Endodermal cell (in vitro differentiated cells): ENCODE measurements at regions not wholly inside any gene's neighbourhood (a gene's known extent, or its start where the extent isn't known, plus 50 kb on each side); places are given as distances from the start of the nearest gene placed in this dataset.

ENCODE experiments used
- DNase-seq: peaks from one replicate; pipeline ENCODE4 v3.0.0-alpha.2; 2017
- H3K27ac ChIP-seq: 2 replicates; pipeline ENCODE4 v1.5.1; 2013; ENCODE audit warnings: mild to moderate bottlenecking, low read depth, low read length, moderate library complexity
- H3K27me3 ChIP-seq: 2 replicates; pipeline ENCODE4 v1.6.1; 2013; ENCODE audit warnings: mild to moderate bottlenecking, low read length, moderate library complexity; ENCODE audit not compliant: insufficient read depth, control insufficient read depth, poor library complexity, severe bottlenecking
- H3K36me3 ChIP-seq: 2 replicates; pipeline ENCODE4 v1.7.0; 2013; ENCODE audit warnings: mild to moderate bottlenecking, low read length, moderate library complexity; ENCODE audit not compliant: control insufficient read depth, insufficient read depth
- H3K4me1 ChIP-seq: one replicate; pipeline ENCODE4 v1.7.0; 2013; ENCODE audit warnings: low read length; ENCODE audit not compliant: control insufficient read depth, insufficient read depth
- H3K4me3 ChIP-seq: 2 replicates; pipeline ENCODE4 v1.5.1; 2013; ENCODE audit warnings: mild to moderate bottlenecking, low read length, moderate library complexity
- H3K9ac ChIP-seq: 2 replicates; pipeline ENCODE4 v1.6.1; 2013; ENCODE audit warnings: mild to moderate bottlenecking, low read length, moderate library complexity; ENCODE audit not compliant: poor library complexity, severe bottlenecking; ENCODE audit errors: extremely low read depth
- H3K9me3 ChIP-seq: 2 replicates; pipeline ENCODE4 v1.6.1; 2013; ENCODE audit warnings: mild to moderate bottlenecking, low read length, moderate library complexity; ENCODE audit not compliant: control insufficient read depth
- H3K27ac Mint-ChIP-seq: 2 replicates; pipeline ENCODE4 v1.8.0; 2020; ENCODE audit warnings: mixed read lengths
- H3K27me3 Mint-ChIP-seq: 2 replicates; pipeline ENCODE4 v1.8.0; 2021; ENCODE audit warnings: mild to moderate bottlenecking, mixed read lengths; ENCODE audit not compliant: insufficient read depth
- H3K36me3 Mint-ChIP-seq: 2 replicates; pipeline ENCODE4 v1.8.0; 2020; ENCODE audit warnings: low read depth, mixed read lengths
- H3K4me1 Mint-ChIP-seq: 2 replicates; pipeline ENCODE4 v1.8.0; 2020; ENCODE audit warnings: mixed read lengths
- H3K4me3 Mint-ChIP-seq: 2 replicates; pipeline ENCODE4 v1.8.0; 2020; ENCODE audit warnings: mild to moderate bottlenecking, moderate library complexity, mixed read lengths
- H3K9me3 Mint-ChIP-seq: 2 replicates; pipeline ENCODE4 v1.8.0; 2020; ENCODE audit warnings: mild to moderate bottlenecking, mixed read lengths
- CTCF ChIP-seq: fragments of 200-600 bp; sonication (generic); conservative IDR thresholded peaks from 2 replicates; pipeline ENCODE4 v1.5.0; 2021; ENCODE audit warnings: antibody characterized with exemption, mild to moderate bottlenecking
- WGBS, 2 experiments: methylation state at CpG; one replicate each; pipeline versions ENCODE4 v1.1.5 to v1.1.7; 2013; ENCODE audit warnings: missing lambda C conversion rate in 2 of 2, mixed read lengths in 1 of 2; ENCODE audit not compliant: insufficient coverage in 1 of 2, insufficient read length in 1 of 2; 5-methylcytosine and 5-hydroxymethylcytosine counted together

DNA sequence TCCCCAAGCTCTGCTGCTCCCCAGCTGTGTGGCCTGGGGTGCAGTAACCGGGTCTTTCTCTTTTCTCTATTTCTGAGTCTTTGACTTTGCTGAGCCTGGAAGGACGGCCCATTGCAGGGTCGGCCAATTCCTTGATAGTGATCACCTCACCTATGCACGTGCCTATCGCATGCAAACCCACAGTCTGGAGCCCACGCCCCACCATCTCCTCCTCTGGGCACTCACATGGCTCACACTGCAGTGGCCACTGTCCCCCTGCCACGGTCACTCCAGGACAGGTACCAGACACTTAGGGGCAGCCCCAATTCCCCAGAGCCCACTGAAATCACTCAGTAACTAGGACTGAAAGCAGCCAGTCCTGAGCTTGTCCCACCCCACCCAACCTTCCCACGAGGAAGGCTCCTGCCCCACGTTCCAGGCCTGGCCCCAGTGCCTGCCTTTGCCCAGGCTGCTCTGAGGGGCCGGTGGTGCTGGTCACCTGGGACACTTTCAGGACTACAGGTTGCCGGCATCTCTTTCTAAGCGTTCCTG is 137.6 kb downstream of the TEX29 start:
- peaks cover 7% of the 10 kb centered on the region for H3K27me3 Mint-ChIP-seq
- Histone ChIP-seq H3K27ac (no peak overlapping the region), H3K9ac (no peak overlapping the region), H3K4me1 (no peaks in the 10 kb centered on the region), H3K27me3 (no peaks in the 10 kb centered on the region), H3K9me3 (no peaks in the 10 kb centered on the region), H3K4me3 (no peak overlapping the region), H3K36me3 (no peaks in the 10 kb centered on the region)
- H3K4me3 Mint-ChIP-seq, result no peak overlapping the region
- 88 to 93% methylated on average over 9 to 12 of the region's 12 CpGs for WGBS, 2 experiments
- no peak for TF ChIP-seq CTCF
- peaks cover 22% of the 10 kb centered on the region for H3K9me3 Mint-ChIP-seq
- DNase-seq, result no peak
- no peaks in the 10 kb centered on the region for H3K36me3 Mint-ChIP-seq
- H3K4me1 Mint-ChIP-seq, result no peaks in the 10 kb centered on the region
- H3K27ac Mint-ChIP-seq, result no peak overlapping the region

- WGBS, 2 experiments, result 89 to 91% methylated on average over 12 to 16 of the region's 16 CpGs
- H3K9me3 ChIP-seq, result no peaks in the 10 kb centered on the region
- Mint-ChIP-seq H3K36me3 (no peaks in the 10 kb centered on the region), H3K27me3 (peaks cover 10% of the 10 kb centered on the region), H3K4me3 (no peak overlapping the region), H3K4me1 (no peaks in the 10 kb centered on the region), H3K27ac (no peak overlapping the region), H3K9me3 (peaks cover 22% of the 10 kb centered on the region)
- no peak overlapping the region for H3K9ac ChIP-seq
- H3K27me3 ChIP-seq, result no peaks in the 10 kb centered on the region
- no peak overlapping the region for H3K4me3 ChIP-seq
- no peak overlapping the region for H3K27ac ChIP-seq
- TF ChIP-seq CTCF, result no peak
- no peak for DNase-seq
- H3K36me3 ChIP-seq, result no peaks in the 10 kb centered on the region
- no peaks in the 10 kb centered on the region for H3K4me1 ChIP-seq
Measured at GRCh38 chr13:111458739-111459138, 138.3 kb downstream of the TEX29 start.

GRCh38 chr13:111459803-111460547 is 139.5 kb downstream of the TEX29 start:
- no peak overlapping the region for H3K4me3 Mint-ChIP-seq
- Histone ChIP-seq H3K4me1 (no peaks in the 10 kb centered on the region), H3K9me3 (no peaks in the 10 kb centered on the region), H3K27me3 (no peaks in the 10 kb centered on the region), H3K27ac (no peak overlapping the region), H3K4me3 (no peak overlapping the region), H3K9ac (no peak overlapping the region), H3K36me3 (no peaks in the 10 kb centered on the region)
- H3K36me3 Mint-ChIP-seq, result no peaks in the 10 kb centered on the region
- TF ChIP-seq CTCF, result no peak
- 93 to 95% methylated on average over 9 of the region's 9 CpGs for WGBS, 2 experiments
- H3K27ac Mint-ChIP-seq, result no peak overlapping the region
- no peaks in the 10 kb centered on the region for H3K4me1 Mint-ChIP-seq
- H3K9me3 Mint-ChIP-seq, result peaks cover 21% of the 10 kb centered on the region
- no peak for DNase-seq
- peaks cover 13% of the 10 kb centered on the region for H3K27me3 Mint-ChIP-seq
